ENCODE measurements at regions not wholly inside any gene's neighbourhood (a gene's known extent, or its start where the extent isn't known, plus 50 kb on each side); places are given as distances from the start of the nearest gene placed in this dataset.

- no peak for TF ChIP-seq CTCF (IDR thresholded peaks at IDR 0.05)
- TF ChIP-seq POLR2A (IDR thresholded peaks at IDR 0.05) = no peak
These were observed 582.0 kb upstream of the TUSC1 start for GRCh38 chr9:26260238-26260637.

Data from testis (tissue), 2 donors.